ENCODE measurements at regions not wholly inside any gene's neighbourhood (a gene's known extent, or its start where the extent isn't known, plus 50 kb on each side); places are given as distances from the start of the nearest gene placed in this dataset.
"Not testable (repeated sequence)": the region's sequence is repeated elsewhere in the genome, so short reads cannot be mapped to it uniquely, and the experiment has no call there.

DNA sequence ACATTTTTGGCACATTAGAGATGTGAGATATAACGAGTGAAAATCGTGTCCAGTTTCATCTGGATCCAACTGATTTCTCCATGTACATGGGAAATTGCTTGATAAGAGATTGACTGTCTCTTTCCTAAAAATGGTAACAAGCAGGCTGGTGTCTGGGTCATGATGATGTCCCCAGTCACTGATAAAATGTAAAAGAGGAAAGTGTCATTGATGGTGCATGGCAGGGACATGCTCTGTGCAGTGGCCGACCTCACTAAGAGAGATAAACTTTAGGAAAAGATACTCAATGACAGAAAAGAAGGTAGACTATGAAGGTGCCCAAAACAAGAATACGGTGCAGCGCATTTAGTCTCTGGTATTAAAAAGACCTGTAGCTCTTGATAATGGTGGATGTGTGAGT is 1517.5 kb downstream of the RPIA start:
- Histone ChIP-seq H3K9ac (ENCODE audit: low read length) (no peak overlapping the region), H3K27me3 (ENCODE audit: insufficient read depth, low read length) (no peaks in the 10 kb centered on the region), H3K36me3 (ENCODE audit: insufficient read depth, low read length) (no peaks in the 10 kb centered on the region), H3K79me2 (ENCODE audit: insufficient read depth, low read length) (no peaks in the 10 kb centered on the region), H3K4me2 (ENCODE audit: low read length) (no peak overlapping the region), H2AFZ (ENCODE audit: low read length) (no peak overlapping the region), H3K4me1 (ENCODE audit: insufficient read depth, low read length, severe bottlenecking) (peaks cover 20% of the 10 kb centered on the region), H3F3A (ENCODE audit: insufficient read depth, low read length) (no peaks in the 10 kb centered on the region), H3K27ac (ENCODE audit: low read depth, low read length, poor library complexity, severe bottlenecking) (no peak overlapping the region), H4K20me1 (ENCODE audit: insufficient read depth, low read length) (no peaks in the 10 kb centered on the region), H3K9me3 (ENCODE audit: low read length) (no peaks in the 10 kb centered on the region), H3K9me2 (ENCODE audit: low read depth, low read length) (no peaks in the 10 kb centered on the region), H3K4me3 (ENCODE audit: low read depth, low read length, poor library complexity, severe bottlenecking) (no peak overlapping the region)
- TF ChIP-seq EZH2 (IDR thresholded peaks at IDR 0.05; ENCODE audit: borderline replicate concordance, low read length): no peak
- TF ChIP-seq, protein P1, sequence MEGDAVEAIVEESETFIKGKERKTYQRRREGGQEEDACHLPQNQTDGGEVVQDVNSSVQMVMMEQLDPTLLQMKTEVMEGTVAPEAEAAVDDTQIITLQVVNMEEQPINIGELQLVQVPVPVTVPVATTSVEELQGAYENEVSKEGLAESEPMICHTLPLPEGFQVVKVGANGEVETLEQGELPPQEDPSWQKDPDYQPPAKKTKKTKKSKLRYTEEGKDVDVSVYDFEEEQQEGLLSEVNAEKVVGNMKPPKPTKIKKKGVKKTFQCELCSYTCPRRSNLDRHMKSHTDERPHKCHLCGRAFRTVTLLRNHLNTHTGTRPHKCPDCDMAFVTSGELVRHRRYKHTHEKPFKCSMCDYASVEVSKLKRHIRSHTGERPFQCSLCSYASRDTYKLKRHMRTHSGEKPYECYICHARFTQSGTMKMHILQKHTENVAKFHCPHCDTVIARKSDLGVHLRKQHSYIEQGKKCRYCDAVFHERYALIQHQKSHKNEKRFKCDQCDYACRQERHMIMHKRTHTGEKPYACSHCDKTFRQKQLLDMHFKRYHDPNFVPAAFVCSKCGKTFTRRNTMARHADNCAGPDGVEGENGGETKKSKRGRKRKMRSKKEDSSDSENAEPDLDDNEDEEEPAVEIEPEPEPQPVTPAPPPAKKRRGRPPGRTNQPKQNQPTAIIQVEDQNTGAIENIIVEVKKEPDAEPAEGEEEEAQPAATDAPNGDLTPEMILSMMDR (IDR thresholded peaks at IDR 0.05; ENCODE audit: low read length): no peak

GRCh38 chr2:90209806-90210205 is 1518.3 kb downstream of the RPIA start:
- no peaks in the 10 kb centered on the region for H3K79me2 ChIP-seq (ENCODE audit: insufficient read depth, low read length)
- peak overlapping the region; percentile 30 for H3K4me3 ChIP-seq (ENCODE audit: low read depth, low read length, poor library complexity, severe bottlenecking)
- peak overlapping the region; percentile 28; the same call in 1 of the 2 replicates for H3K4me2 ChIP-seq (ENCODE audit: low read length)
- no peaks in the 10 kb centered on the region for H3K9me3 ChIP-seq (ENCODE audit: low read length)
- H3K27me3 ChIP-seq (ENCODE audit: insufficient read depth, low read length): no peaks in the 10 kb centered on the region
- peaks cover 20% of the 10 kb centered on the region for H3K4me1 ChIP-seq (ENCODE audit: insufficient read depth, low read length, severe bottlenecking)
- no peak overlapping the region for H3K9ac ChIP-seq (ENCODE audit: low read length)
- no peaks in the 10 kb centered on the region for H3K36me3 ChIP-seq (ENCODE audit: insufficient read depth, low read length)
- H3K9me2 ChIP-seq (ENCODE audit: low read depth, low read length): no peaks in the 10 kb centered on the region
- H4K20me1 ChIP-seq (ENCODE audit: insufficient read depth, low read length): no peaks in the 10 kb centered on the region
- no peaks in the 10 kb centered on the region for H3F3A ChIP-seq (ENCODE audit: insufficient read depth, low read length)
- H2AFZ ChIP-seq (ENCODE audit: low read length): no peak overlapping the region
- TF ChIP-seq, protein P1 (IDR thresholded peaks at IDR 0.05; ENCODE audit: low read length): no peak
- TF ChIP-seq EZH2 (IDR thresholded peaks at IDR 0.05; ENCODE audit: borderline replicate concordance, low read length): no peak
- H3K27ac ChIP-seq (ENCODE audit: low read depth, low read length, poor library complexity, severe bottlenecking): no peak overlapping the region

- not testable (repeated sequence) for H4K20me1 ChIP-seq (ENCODE audit: insufficient read depth, low read length); H3K4me2 ChIP-seq (ENCODE audit: low read length); H3F3A ChIP-seq (ENCODE audit: insufficient read depth, low read length); H3K9me2 ChIP-seq (ENCODE audit: low read depth, low read length); H3K9me3 ChIP-seq (ENCODE audit: low read length); H3K27me3 ChIP-seq (ENCODE audit: insufficient read depth, low read length); H3K36me3 ChIP-seq (ENCODE audit: insufficient read depth, low read length); H3K9ac ChIP-seq (ENCODE audit: low read length); H3K79me2 ChIP-seq (ENCODE audit: insufficient read depth, low read length); H3K4me3 ChIP-seq (ENCODE audit: low read depth, low read length, poor library complexity, severe bottlenecking); H2AFZ ChIP-seq (ENCODE audit: low read length)
- TF ChIP-seq, protein P1 (IDR thresholded peaks at IDR 0.05; ENCODE audit: low read length): peak; percentile 37; the same call in 1 of the 2 replicates
- peaks cover 49% of the 10 kb centered on the region for H3K4me1 ChIP-seq (ENCODE audit: insufficient read depth, low read length, severe bottlenecking)
- H3K27ac ChIP-seq (ENCODE audit: low read depth, low read length, poor library complexity, severe bottlenecking): peak overlapping the region; percentile 65
Measured at GRCh38 chr2:90215880-90216279, 1524.4 kb downstream of the RPIA start.

DNA sequence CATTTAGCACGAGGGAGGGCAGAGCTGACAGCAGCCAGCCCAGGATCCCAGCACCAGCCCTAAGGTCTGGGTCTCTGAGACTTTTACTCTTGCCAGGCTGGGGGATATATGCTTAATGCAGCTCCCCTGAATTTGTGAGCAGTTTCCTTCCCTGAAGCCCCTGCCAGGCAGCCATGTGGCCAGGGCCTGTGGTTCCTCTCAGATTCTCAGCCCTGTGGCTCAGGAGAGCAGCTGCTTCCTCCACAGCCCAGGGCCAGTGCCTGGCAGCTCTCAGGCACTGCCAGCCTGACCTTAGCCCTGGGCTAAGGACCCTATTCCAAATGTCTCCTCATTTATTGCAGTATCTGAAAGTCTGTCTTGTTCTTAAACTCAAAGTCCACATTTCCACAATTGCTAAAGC is 1525.3 kb downstream of the RPIA start:
- Histone ChIP-seq H3K4me1 (ENCODE audit: insufficient read depth, low read length, severe bottlenecking) (peaks cover 58% of the 10 kb centered on the region), H3K27ac (ENCODE audit: low read depth, low read length, poor library complexity, severe bottlenecking) (peak overlapping the region; percentile 65)
- H4K20me1 ChIP-seq (ENCODE audit: insufficient read depth, low read length); H3K9me3 ChIP-seq (ENCODE audit: low read length); H3K9me2 ChIP-seq (ENCODE audit: low read depth, low read length); H3K27me3 ChIP-seq (ENCODE audit: insufficient read depth, low read length); H3F3A ChIP-seq (ENCODE audit: insufficient read depth, low read length); H3K4me3 ChIP-seq (ENCODE audit: low read depth, low read length, poor library complexity, severe bottlenecking); H3K4me2 ChIP-seq (ENCODE audit: low read length); H2AFZ ChIP-seq (ENCODE audit: low read length); H3K36me3 ChIP-seq (ENCODE audit: insufficient read depth, low read length); H3K9ac ChIP-seq (ENCODE audit: low read length); H3K79me2 ChIP-seq (ENCODE audit: insufficient read depth, low read length): not testable (repeated sequence)

GRCh38 chr2:90218534-90218933 is 1527.1 kb downstream of the RPIA start:
- H3K9me3 ChIP-seq (ENCODE audit: low read length); H3K36me3 ChIP-seq (ENCODE audit: insufficient read depth, low read length); H3K27me3 ChIP-seq (ENCODE audit: insufficient read depth, low read length); H3K4me3 ChIP-seq (ENCODE audit: low read depth, low read length, poor library complexity, severe bottlenecking); H4K20me1 ChIP-seq (ENCODE audit: insufficient read depth, low read length); H3K9ac ChIP-seq (ENCODE audit: low read length); H3K79me2 ChIP-seq (ENCODE audit: insufficient read depth, low read length); H2AFZ ChIP-seq (ENCODE audit: low read length); H3F3A ChIP-seq (ENCODE audit: insufficient read depth, low read length); H3K4me2 ChIP-seq (ENCODE audit: low read length); H3K9me2 ChIP-seq (ENCODE audit: low read depth, low read length): not testable (repeated sequence)
- Histone ChIP-seq H3K4me1 (ENCODE audit: insufficient read depth, low read length, severe bottlenecking) (peaks cover 62% of the 10 kb centered on the region), H3K27ac (ENCODE audit: low read depth, low read length, poor library complexity, severe bottlenecking) (peak overlapping the region; percentile 38)
